Right lobe of liver (tissue), 4 donors: ENCODE measurements at regions not wholly inside any gene's neighbourhood (a gene's known extent, or its start where the extent isn't known, plus 50 kb on each side); places are given as distances from the start of the nearest gene placed in this dataset.

ENCODE experiments used
- POLR2A ChIP-seq: fragments of 450-650 bp; IDR thresholded peaks from one replicate; pipeline ENCODE4 v1.6.1; 2017; ENCODE audit warnings: antibody characterized with exemption, mild to moderate bottlenecking
- TF ChIP-seq, protein P1 (sequence below), 4 donors: fragments of 200-600 bp in 3 of 4; fragments of 450-650 bp in 1 of 4; IDR thresholded peaks; one replicate each; pipeline versions ENCODE4 v1.5.1 to v1.8.0; 2016 to 2022; ENCODE audit warnings: antibody characterized with exemption in 4 of 4, mild to moderate bottlenecking in 2 of 4
- donor health status: DM: no; HTN: no; CAD: no.
- donor health status: DM: no; HTN: no; CAD: no.
- donor health status: DM: no; HTN: yes; CAD: no.

DNA sequence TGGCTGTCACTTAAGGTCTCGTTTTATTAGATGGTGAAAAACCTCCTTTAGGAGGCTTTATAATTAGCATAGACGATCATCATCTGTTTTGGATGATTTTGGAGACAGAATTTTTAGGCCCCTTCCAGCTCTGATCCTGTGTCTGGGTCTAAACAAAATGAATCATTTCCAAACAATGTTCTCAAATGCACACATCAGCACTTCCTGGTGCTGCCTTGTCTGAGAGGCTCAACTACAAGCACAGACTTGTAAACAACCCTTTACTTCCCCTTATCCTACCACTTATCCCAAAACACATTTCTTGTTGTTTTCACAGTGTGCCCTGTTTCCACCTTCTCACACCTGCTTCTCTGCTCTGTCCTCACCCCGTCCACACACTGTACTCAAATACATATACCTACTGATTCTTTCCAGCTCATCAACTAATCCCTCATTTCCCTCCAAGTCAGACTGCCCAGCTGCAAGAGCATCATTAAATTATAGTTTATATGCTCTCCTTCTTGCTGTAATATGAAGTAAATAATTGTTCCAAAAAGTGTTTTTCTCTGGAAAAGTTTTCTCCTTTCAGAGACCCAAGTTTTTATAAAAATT is 71.2 kb upstream of the COL3A1 start:
- TF ChIP-seq, protein P1, sequence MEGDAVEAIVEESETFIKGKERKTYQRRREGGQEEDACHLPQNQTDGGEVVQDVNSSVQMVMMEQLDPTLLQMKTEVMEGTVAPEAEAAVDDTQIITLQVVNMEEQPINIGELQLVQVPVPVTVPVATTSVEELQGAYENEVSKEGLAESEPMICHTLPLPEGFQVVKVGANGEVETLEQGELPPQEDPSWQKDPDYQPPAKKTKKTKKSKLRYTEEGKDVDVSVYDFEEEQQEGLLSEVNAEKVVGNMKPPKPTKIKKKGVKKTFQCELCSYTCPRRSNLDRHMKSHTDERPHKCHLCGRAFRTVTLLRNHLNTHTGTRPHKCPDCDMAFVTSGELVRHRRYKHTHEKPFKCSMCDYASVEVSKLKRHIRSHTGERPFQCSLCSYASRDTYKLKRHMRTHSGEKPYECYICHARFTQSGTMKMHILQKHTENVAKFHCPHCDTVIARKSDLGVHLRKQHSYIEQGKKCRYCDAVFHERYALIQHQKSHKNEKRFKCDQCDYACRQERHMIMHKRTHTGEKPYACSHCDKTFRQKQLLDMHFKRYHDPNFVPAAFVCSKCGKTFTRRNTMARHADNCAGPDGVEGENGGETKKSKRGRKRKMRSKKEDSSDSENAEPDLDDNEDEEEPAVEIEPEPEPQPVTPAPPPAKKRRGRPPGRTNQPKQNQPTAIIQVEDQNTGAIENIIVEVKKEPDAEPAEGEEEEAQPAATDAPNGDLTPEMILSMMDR (IDR thresholded peaks at IDR 0.05): no peak
- no peak for TF ChIP-seq POLR2A
